Stimulated activated naive B cell treated with anti-CD40 and anti-IgM and Interleukin-4, amounts not matched to agents 10 μg/mL and 1 μg/mL and 100 μg/mL, for 72 hours (primary cell): ENCODE measurements at regions not wholly inside any gene's neighbourhood (a gene's known extent, or its start where the extent isn't known, plus 50 kb on each side); places are given as distances from the start of the nearest gene placed in this dataset.

Experiments
- ATAC-seq, 2 donors: fragments of 150-1000 bp; cut with Tn5 transposase; replicated peaks; 2 replicates each; pipeline ENCODE4 v1.10.0; 2021; ENCODE audit warnings: moderate library complexity in 1 of 2
- DNase-seq: peaks from one replicate; pipeline ENCODE4 v3.0.0; 2021
- H3K27ac Mint-ChIP-seq: one replicate; pipeline ENCODE4 v1.8.0; 2022; ENCODE audit warnings: mild to moderate bottlenecking, mixed read lengths
- H3K27me3 Mint-ChIP-seq, 2 donors: one replicate each; pipeline ENCODE4 v1.8.0; 2022; ENCODE audit warnings: mixed read lengths in 2 of 2
- H3K36me3 Mint-ChIP-seq, 2 donors: one replicate each; pipeline ENCODE4 v1.8.0; 2022; ENCODE audit warnings: mixed read lengths in 2 of 2, mild to moderate bottlenecking in 1 of 2
- H3K4me1 Mint-ChIP-seq, 2 donors: one replicate each; pipeline ENCODE4 v1.8.0; 2022; ENCODE audit warnings: mixed read lengths in 2 of 2, mild to moderate bottlenecking in 1 of 2
- H3K4me3 Mint-ChIP-seq, 2 donors: one replicate each; pipeline ENCODE4 v1.8.0; 2022; ENCODE audit warnings: mild to moderate bottlenecking in 2 of 2, mixed read lengths in 2 of 2, moderate library complexity in 1 of 2
- H3K9me3 Mint-ChIP-seq, 2 donors: one replicate each; pipeline ENCODE4 v1.8.0; 2022; ENCODE audit warnings: mixed read lengths in 2 of 2, mild to moderate bottlenecking in 1 of 2

- no peaks in the 10 kb centered on the region for H3K36me3 Mint-ChIP-seq
- DNase-seq (no peak), ATAC-seq (no peak)
- H3K27ac Mint-ChIP-seq: no peak overlapping the region
- no peaks in the 10 kb centered on the region for H3K27me3 Mint-ChIP-seq
- H3K9me3 Mint-ChIP-seq: no peaks in the 10 kb centered on the region
- H3K4me3 Mint-ChIP-seq: no peak overlapping the region
- peaks cover 28 to 56% of the 10 kb centered on the region in 2 donors for H3K4me1 Mint-ChIP-seq
These were observed 53.9 kb upstream of the CPEB4 start for GRCh38 chr5:173834071-173834771.

GRCh38 chr5:173835131-173835530 lies 53.0 kb upstream of the CPEB4 start:
- Mint-ChIP-seq H3K27me3 (peaks cover 0 to 4% of the 10 kb centered on the region in 2 donors), H3K4me1 (peaks cover 22 to 47% of the 10 kb centered on the region in 2 donors), H3K27ac (no peak overlapping the region), H3K4me3 (no peak overlapping the region), H3K9me3 (no peaks in the 10 kb centered on the region), H3K36me3 (no peaks in the 10 kb centered on the region)
- DNase-seq (no peak), ATAC-seq (no peak)

- Mint-ChIP-seq H3K4me3 (no peak overlapping the region), H3K27ac (no peak overlapping the region), H3K27me3 (peaks cover 0 to 4% of the 10 kb centered on the region in 2 donors), H3K4me1 (peaks cover 22 to 42% of the 10 kb centered on the region in 2 donors), H3K36me3 (no peaks in the 10 kb centered on the region), H3K9me3 (no peaks in the 10 kb centered on the region)
- DNase-seq (no peak), ATAC-seq (no peak)
These were observed 52.5 kb upstream of the CPEB4 start for GRCh38 chr5:173835661-173836060.

DNA sequence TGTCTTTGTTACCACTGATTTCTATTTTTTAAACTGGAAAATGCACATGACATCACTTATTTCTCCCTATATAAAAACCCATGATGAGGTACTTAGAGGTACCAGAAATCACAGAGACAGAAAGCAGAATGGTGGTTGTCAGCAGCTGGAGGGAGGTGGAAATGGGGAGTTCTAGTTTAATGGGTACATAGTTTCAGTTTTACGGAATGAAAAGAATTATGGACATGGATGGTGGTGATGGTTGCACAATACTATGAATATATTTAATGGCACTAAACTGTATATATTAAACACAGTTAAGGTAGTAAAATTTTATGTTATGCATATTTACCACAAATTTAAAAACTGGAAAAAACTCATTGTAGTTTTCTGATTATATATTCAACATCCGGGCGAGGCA lies 50.5 kb upstream of the CPEB4 start:
- DNase-seq: no peak
- H3K4me3 Mint-ChIP-seq: no peak overlapping the region
- no peaks in the 10 kb centered on the region for H3K36me3 Mint-ChIP-seq
- no peaks in the 10 kb centered on the region for H3K9me3 Mint-ChIP-seq
- peaks cover 0 to 4% of the 10 kb centered on the region in 2 donors for H3K27me3 Mint-ChIP-seq
- H3K27ac Mint-ChIP-seq: no peak overlapping the region
- ATAC-seq: no peak
- peaks cover 13 to 24% of the 10 kb centered on the region in 2 donors for H3K4me1 Mint-ChIP-seq
